HCT116 (cell line): ENCODE measurements at regions not wholly inside any gene's neighbourhood (a gene's known extent, or its start where the extent isn't known, plus 50 kb on each side); places are given as distances from the start of the nearest gene placed in this dataset.

Source experiments
- ATAC-seq: fragments of 200-7000 bp; cut with Tn5 transposase; 2 replicates; pipeline ENCODE4 v1.9.1; 2020; ENCODE audit warnings: mild to moderate bottlenecking, moderate library complexity
- BruUV-seq: library from RNA; stranded (reverse); fragments of 400-500 nt; replicated peaks from 2 replicates; lab custom pipeline; 2021; lab: Mats Ljungman, UMichigan
- CTCF ChIA-PET: fragments of 300-600 bp; sonication (Branson Sonifier 250); formaldehyde crosslinking; loops from one replicate; lab custom pipeline; 2021; ENCODE audit warnings: antibody characterized with exemption; lab: Charles Lee
- POLR2A ChIA-PET: fragments of 300-600, 350-600 bp; sonication (Branson Sonifier 250); formaldehyde crosslinking; loops from one replicate; lab custom pipeline; 2021; ENCODE audit warnings: antibody characterized with exemption; lab: Charles Lee
- RAD21 ChIA-PET, 2 experiments: fragments of 300-600 bp; sonication (Branson Sonifier 250); formaldehyde crosslinking; loops; one replicate each; lab custom pipeline; 2023; ENCODE audit warnings: low total read pairs in 2 of 2; ENCODE audit not compliant: uncharacterized antibody in 2 of 2, unreplicated experiment in 2 of 2, low non-redundant PET in 1 of 2; lab: Charles Lee
- DNase-seq: peaks from one replicate; pipeline ENCODE4 v3.0.0-alpha.2; 2010; ENCODE audit warnings: low read depth, low spot score
- H2AFZ ChIP-seq: fragments of 200-600 bp; shearing (Covaris generic), sonication (generic); 2 replicates; pipeline ENCODE4 v1.6.1; 2017; ENCODE audit warnings: low read depth, mixed run types, mixed read lengths, antibody characterized with exemption, low read length; ENCODE audit not compliant: poor library complexity, severe bottlenecking
- H3K27ac ChIP-seq: 2 replicates; pipeline ENCODE4 v1.5.1; 2012; ENCODE audit warnings: low read depth, low read length
- H3K27me3 ChIP-seq: fragments of 200-600 bp; sonication (generic); 2 replicates; pipeline ENCODE4 v1.6.1; 2016; ENCODE audit warnings: mixed run types, low read length, mixed read lengths; ENCODE audit not compliant: insufficient read depth
- H3K36me3 ChIP-seq, 2 experiments: fragments of 200-500 bp in 1 of 2; fragments of 200-600 bp in 1 of 2; sonication (Bioruptor generic) in 1 of 2; sonication (generic) in 1 of 2; 2 replicates each; pipeline versions ENCODE4 v1.5.1 to v1.6.1; 2014 to 2016; ENCODE audit warnings: low read length in 2 of 2, inconsistent platforms in 1 of 2, mixed read lengths in 1 of 2, mixed run types in 1 of 2; ENCODE audit not compliant: insufficient read depth in 2 of 2, control insufficient read depth in 1 of 2
- H3K4me1 ChIP-seq, 2 experiments: fragments of 200-600 bp in 1 of 2; sonication (generic) in 1 of 2; 2 replicates each; pipeline versions ENCODE4 v1.5.1 to v1.6.1; 2012 to 2017; ENCODE audit warnings: low read length in 2 of 2, inconsistent platforms in 1 of 2, mild to moderate bottlenecking in 1 of 2, mixed read lengths in 1 of 2, mixed run types in 1 of 2, moderate library complexity in 1 of 2; ENCODE audit not compliant: insufficient read depth in 2 of 2, control insufficient read depth in 1 of 2
- H3K4me2 ChIP-seq: fragments of 200-600 bp; sonication (generic); 2 replicates; pipeline ENCODE4 v1.6.1; 2017; ENCODE audit warnings: mixed run types, low read length, mixed read lengths
- H3K4me3 ChIP-seq, 2 experiments: fragments of 200-600 bp in 1 of 2; sonication (generic) in 1 of 2; replicated peaks in 1 of 2; 2 replicates each; pipeline ENCODE4 v1.5.1; 2011 to 2016; ENCODE audit warnings: low read length in 2 of 2, control low read depth in 1 of 2, low read depth in 1 of 2, mild to moderate bottlenecking in 1 of 2, mixed read lengths in 1 of 2, mixed run types in 1 of 2
- H3K79me2 ChIP-seq: fragments of 200-600 bp; sonication (generic); 2 replicates; pipeline ENCODE4 v1.6.1; 2017; ENCODE audit warnings: mild to moderate bottlenecking, mixed run types, low read length, moderate library complexity, mixed read lengths; ENCODE audit not compliant: insufficient read depth
- H3K9ac ChIP-seq: fragments of 200-600 bp; sonication (generic); 2 replicates; pipeline ENCODE4 v1.6.1; 2016; ENCODE audit warnings: low read length, mixed read lengths
- H3K9me2 ChIP-seq: fragments of 200-600 bp; sonication (generic), shearing (Covaris generic); 2 replicates; pipeline ENCODE4 v1.6.1; 2017; ENCODE audit warnings: mixed run types, mild to moderate bottlenecking, moderate library complexity; ENCODE audit not compliant: insufficient read depth
- H3K9me3 ChIP-seq, 2 experiments: fragments of 200-500 bp in 1 of 2; fragments of 200-600 bp in 1 of 2; sonication (Bioruptor generic) in 1 of 2; sonication (generic) in 1 of 2; 2 replicates each; pipeline ENCODE4 v1.6.1; 2014 to 2017; ENCODE audit warnings: low read length in 2 of 2, mixed read lengths in 2 of 2, inconsistent platforms in 1 of 2, low read depth in 1 of 2, mild to moderate bottlenecking in 1 of 2, mixed run types in 1 of 2, moderate library complexity in 1 of 2; ENCODE audit not compliant: control insufficient read depth in 1 of 2, insufficient read depth in 1 of 2
- H4K20me1 ChIP-seq: fragments of 200-600 bp; sonication (generic), shearing (Covaris generic); 2 replicates; pipeline ENCODE4 v1.6.1; 2017; ENCODE audit warnings: mixed run types, mild to moderate bottlenecking, moderate library complexity; ENCODE audit not compliant: insufficient read depth
- CEBPB ChIP-seq: IDR thresholded peaks from 2 replicates; pipeline ENCODE4 v1.6.1; 2012; ENCODE audit warnings: low read depth
- EGR1 ChIP-seq: IDR thresholded peaks from 2 replicates; pipeline ENCODE4 v1.6.1; 2012; ENCODE audit warnings: low read depth
- EZH2 ChIP-seq: fragments of 200-600 bp; sonication (generic); IDR thresholded peaks from 2 replicates; pipeline ENCODE4 v1.6.1; 2017; ENCODE audit warnings: antibody characterized with exemption, mixed run types
- EZH2phosphoT487 ChIP-seq: fragments of 200-600 bp; IDR thresholded peaks from 2 replicates; pipeline ENCODE4 v1.6.1; 2018; ENCODE audit warnings: antibody characterized with exemption, borderline replicate concordance
- JUND ChIP-seq: IDR thresholded peaks from 2 replicates; pipeline ENCODE4 v1.6.1; 2012
- SP1 ChIP-seq: IDR thresholded peaks from 2 replicates; pipeline ENCODE4 v1.6.1; 2012; ENCODE audit warnings: low read depth
- intact Hi-C: fragments of 100-400 bp; cut with micrococcal nuclease; formaldehyde crosslinking; loops from 2 replicates; pipeline ENCODE4 v1.10.0; 2022

GRCh38 chr17:33390479-33391176, 97.5 kb upstream of the ASIC2 start:
- Histone ChIP-seq H3K9ac (no peak overlapping the region), H3K4me2 (no peak overlapping the region), H3K4me1 (no peaks in the 10 kb centered on the region), H2AFZ (no peak overlapping the region), H3K36me3 (no peaks in the 10 kb centered on the region), H3K27me3 (no peaks in the 10 kb centered on the region), H3K9me3 (peaks cover 0 to 7% of the 10 kb centered on the region in 2 experiments; a peak in 1 of 4 replicates), H3K9me2 (no peaks in the 10 kb centered on the region), H4K20me1 (no peaks in the 10 kb centered on the region), H3K79me2 (no peaks in the 10 kb centered on the region), H3K27ac (no peak overlapping the region), H3K4me3 (no peak overlapping the region)
- DNase-seq (no peak), ATAC-seq (no peak)
- BruUV-seq: no TSS peak
- intact Hi-C loops: no loop called here
- ChIA-PET RAD21 (no interaction called here), CTCF (no interaction called here), POLR2A (no interaction called here)
- TF ChIP-seq EZH2phosphoT487: no peak
- TF ChIP-seq EZH2: no peak
- TF ChIP-seq SP1: no peak

- BruUV-seq: no TSS peak
- CTCF ChIA-PET: no interaction called here
Measured at GRCh38 chr17:33396818-33397217, 103.7 kb upstream of the ASIC2 start.

More at GRCh38 chr17:33396818-33397217, 103.7 kb upstream of the ASIC2 start:
- no peaks in the 10 kb centered on the region for H3K9me2 ChIP-seq
- no peaks in the 10 kb centered on the region for H3K79me2 ChIP-seq
- H3K4me1 ChIP-seq: no peaks in the 10 kb centered on the region
- DNase-seq (no peak), ATAC-seq (no peak)
- H3K36me3 ChIP-seq: no peaks in the 10 kb centered on the region
- no peak overlapping the region for H3K27ac ChIP-seq
- peaks cover 0 to 11% of the 10 kb centered on the region in 2 experiments; a peak in 1 of 4 replicates for H3K9me3 ChIP-seq
- no peaks in the 10 kb centered on the region for H4K20me1 ChIP-seq
- H3K4me3 ChIP-seq: no peak overlapping the region
- intact Hi-C loops: no loop called here
- no peak overlapping the region for H3K9ac ChIP-seq
- no peaks in the 10 kb centered on the region for H3K27me3 ChIP-seq
- no peak overlapping the region for H2AFZ ChIP-seq
- RAD21 ChIA-PET: no interaction called here
- no peak overlapping the region for H3K4me2 ChIP-seq
- POLR2A ChIA-PET: no interaction called here
- no peak for TF ChIP-seq JUND
- no peak for TF ChIP-seq EZH2phosphoT487
- no peak for TF ChIP-seq CEBPB
- TF ChIP-seq EGR1: no peak
- TF ChIP-seq, all 23 proteins: peak for 0
